ENCODE measurements at regions not wholly inside any gene's neighbourhood (a gene's known extent, or its start where the extent isn't known, plus 50 kb on each side); places are given as distances from the start of the nearest gene placed in this dataset.

DNA sequence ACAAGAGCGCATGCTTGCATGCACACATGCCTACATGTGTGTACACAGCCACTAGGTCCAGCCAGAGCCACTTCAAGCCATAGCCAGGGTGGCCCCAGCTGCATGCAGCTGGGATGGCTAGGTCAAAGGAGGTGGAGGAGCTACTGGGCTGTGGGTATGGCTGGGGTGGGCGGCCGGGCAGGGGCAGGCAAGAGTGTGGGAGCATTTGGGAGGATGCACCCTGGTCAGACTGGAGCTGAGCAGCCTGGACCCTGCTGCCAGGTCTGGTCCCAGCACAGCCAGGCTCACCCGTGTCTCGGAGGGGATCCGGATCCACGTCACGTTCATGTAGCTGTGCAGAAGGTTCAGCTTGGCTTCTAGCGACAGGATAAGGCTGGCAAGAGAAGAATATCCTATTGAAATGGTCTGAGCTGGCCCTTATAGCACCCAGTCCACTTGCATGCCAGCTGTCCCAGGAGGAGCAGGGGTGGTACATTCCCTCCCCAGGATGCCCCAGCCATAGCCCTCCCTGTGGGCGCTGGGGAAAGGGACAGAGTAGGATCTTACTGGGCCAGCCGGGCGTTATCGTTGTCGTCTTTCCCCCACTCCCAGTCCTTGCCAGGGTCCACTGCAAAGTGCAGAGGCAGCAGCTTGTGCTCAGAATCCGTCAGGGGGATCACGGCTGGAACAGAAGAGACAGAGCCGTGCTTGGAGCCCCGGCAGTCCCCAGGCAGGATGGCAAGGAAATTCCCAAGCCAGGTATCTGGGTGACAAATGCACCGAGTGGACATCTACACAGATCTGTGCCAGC, 160.5 kb downstream of the KLF13 start:
- no peak overlapping the region for H3K9ac ChIP-seq (replicated peaks; ENCODE audit: extremely low read depth, insufficient read depth, low read length)

More for the DNA sequence above, 160.5 kb downstream of the KLF13 start:
- H2AFZ ChIP-seq (ENCODE audit: low read depth, low read length) = no peak overlapping the region
- dilution Hi-C loops (cut with MboI; ENCODE audit: extremely low pct_ligation_motif_present, low sequenced_read_pairs) (loop anchor here (25.0 kb wide), 1 partner anchor 275 kb away; no protein-coding TSS in a partner anchor), intact Hi-C loops (cut with micrococcal nuclease) (no loop called here)
- ChIA-PET POLR2A (no interaction called here), CTCF (interaction anchor here (1.0 to 5.9 kb wide), 9 partner anchors 11 to 286 kb away, joined by 3 to 155 read pairs (median 14); partner anchors contain the start of gene KLF13)
- H4K20me1 ChIP-seq (replicated peaks; ENCODE audit: control insufficient read depth, extremely low read depth, insufficient read depth, low read length) = no peaks in the 10 kb centered on the region
- TF ChIP-seq, protein P1, sequence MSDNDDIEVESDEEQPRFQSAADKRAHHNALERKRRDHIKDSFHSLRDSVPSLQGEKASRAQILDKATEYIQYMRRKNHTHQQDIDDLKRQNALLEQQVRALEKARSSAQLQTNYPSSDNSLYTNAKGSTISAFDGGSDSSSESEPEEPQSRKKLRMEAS (IDR thresholded peaks at IDR 0.05; ENCODE audit: insufficient read depth, insufficient read length) = no peak
- no peak for TF ChIP-seq POLR2A (IDR thresholded peaks at IDR 0.05; ENCODE audit: low read depth, low read length)
- TF ChIP-seq FOS (IDR thresholded peaks at IDR 0.05; ENCODE audit: borderline replicate concordance, insufficient read depth, low read length) = no peak
- no peak for TF ChIP-seq GATA2 (IDR thresholded peaks at IDR 0.05; ENCODE audit: insufficient read depth, insufficient read length, low read depth, low read length)
- TF ChIP-seq POLR2AphosphoS5 (IDR thresholded peaks at IDR 0.05; ENCODE audit: insufficient read depth, low read depth, low read length) = no peak
- TF ChIP-seq, protein P2, sequence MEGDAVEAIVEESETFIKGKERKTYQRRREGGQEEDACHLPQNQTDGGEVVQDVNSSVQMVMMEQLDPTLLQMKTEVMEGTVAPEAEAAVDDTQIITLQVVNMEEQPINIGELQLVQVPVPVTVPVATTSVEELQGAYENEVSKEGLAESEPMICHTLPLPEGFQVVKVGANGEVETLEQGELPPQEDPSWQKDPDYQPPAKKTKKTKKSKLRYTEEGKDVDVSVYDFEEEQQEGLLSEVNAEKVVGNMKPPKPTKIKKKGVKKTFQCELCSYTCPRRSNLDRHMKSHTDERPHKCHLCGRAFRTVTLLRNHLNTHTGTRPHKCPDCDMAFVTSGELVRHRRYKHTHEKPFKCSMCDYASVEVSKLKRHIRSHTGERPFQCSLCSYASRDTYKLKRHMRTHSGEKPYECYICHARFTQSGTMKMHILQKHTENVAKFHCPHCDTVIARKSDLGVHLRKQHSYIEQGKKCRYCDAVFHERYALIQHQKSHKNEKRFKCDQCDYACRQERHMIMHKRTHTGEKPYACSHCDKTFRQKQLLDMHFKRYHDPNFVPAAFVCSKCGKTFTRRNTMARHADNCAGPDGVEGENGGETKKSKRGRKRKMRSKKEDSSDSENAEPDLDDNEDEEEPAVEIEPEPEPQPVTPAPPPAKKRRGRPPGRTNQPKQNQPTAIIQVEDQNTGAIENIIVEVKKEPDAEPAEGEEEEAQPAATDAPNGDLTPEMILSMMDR (IDR thresholded peaks at IDR 0.05; ENCODE audit: extremely low read depth in 1 of 2, insufficient read depth in 1 of 2, low read depth in 1 of 2, low read length in 2 of 2) = no peak
- no peak for TF ChIP-seq MYC (IDR thresholded peaks at IDR 0.05; ENCODE audit: low read depth, low read length)
- TF ChIP-seq EZH2 (IDR thresholded peaks at IDR 0.05; ENCODE audit: borderline replicate concordance, low read depth, low read length, severe bottlenecking) = no peak
- TF ChIP-seq JUN (IDR thresholded peaks at IDR 0.05; ENCODE audit: borderline replicate concordance, insufficient read depth, insufficient read length, low read depth) = no peak
- no TSS peak for BruUV-seq (replicated peaks)
- H3K36me3 ChIP-seq (ENCODE audit: control insufficient read depth in 2 of 2, extremely low read depth in 1 of 2, insufficient read depth in 2 of 2, low read length in 2 of 2) = no peaks in the 10 kb centered on the region
- H3K4me2 ChIP-seq (ENCODE audit: insufficient read depth, low read length) = no peak overlapping the region
- FAIRE-seq (no peak), DNase-seq (ENCODE audit: low read depth, low spot score) (no peak)
- no peak overlapping the region for H3K4me3 ChIP-seq (replicated peaks in 1 of 3; ENCODE audit: insufficient read depth in 1 of 3, low read depth in 1 of 3, low read length in 3 of 3)
- no peaks in the 10 kb centered on the region for H3K79me2 ChIP-seq (ENCODE audit: control insufficient read depth, insufficient read depth, low read length)
- peaks cover 5% of the 10 kb centered on the region for H3K4me1 ChIP-seq (ENCODE audit: control insufficient read depth, extremely low read depth, insufficient read depth, low read length)
- peaks cover 23 to 25% of the 10 kb centered on the region in 2 experiments for H3K27me3 ChIP-seq (ENCODE audit: control insufficient read depth in 2 of 2, insufficient read depth in 2 of 2, low read length in 2 of 2)
- no peaks in the 10 kb centered on the region for H3K9me3 ChIP-seq (replicated peaks; ENCODE audit: control insufficient read depth, insufficient read depth, low read length)
- no peaks in the 10 kb centered on the region for H3K9me1 ChIP-seq (replicated peaks; ENCODE audit: control insufficient read depth, extremely low read depth, insufficient read depth, low read length)
- H3K27ac ChIP-seq (ENCODE audit: insufficient read depth, low read depth, low read length) = no peak overlapping the region

Data from endothelial cell of umbilical vein (primary cell).